GM23248 (cell line): ENCODE measurements at regions not wholly inside any gene's neighbourhood (a gene's known extent, or its start where the extent isn't known, plus 50 kb on each side); places are given as distances from the start of the nearest gene placed in this dataset.

ENCODE experiments used
- DNase-seq: peaks from one replicate; pipeline ENCODE4 v3.0.0-alpha.2; 2015
- H2AFZ ChIP-seq: fragments of 200-600 bp; sonication (generic); 2 replicates; pipeline ENCODE4 v1.6.1; 2016; ENCODE audit warnings: antibody characterized with exemption
- H3F3A ChIP-seq: fragments of 200-600 bp; sonication (generic); 2 replicates; pipeline ENCODE4 v1.6.1; 2016; ENCODE audit warnings: mild to moderate bottlenecking, antibody characterized with exemption, mixed run types; ENCODE audit not compliant: insufficient read depth
- H3K27ac ChIP-seq: fragments of 200-600 bp; sonication (generic); 2 replicates; pipeline ENCODE4 v1.5.1; 2016; ENCODE audit warnings: mild to moderate bottlenecking
- H3K27me3 ChIP-seq: fragments of 200-600 bp; sonication (generic); replicated peaks from 2 replicates; pipeline ENCODE4 v1.6.1; 2016; ENCODE audit warnings: mild to moderate bottlenecking; ENCODE audit not compliant: insufficient read depth
- H3K36me3 ChIP-seq: fragments of 200-600 bp; sonication (generic); 2 replicates; pipeline ENCODE4 v1.6.1; 2016; ENCODE audit warnings: low read depth, mild to moderate bottlenecking
- H3K4me1 ChIP-seq: fragments of 200-600 bp; sonication (generic); 2 replicates; pipeline ENCODE4 v1.6.1; 2016; ENCODE audit warnings: mild to moderate bottlenecking; ENCODE audit not compliant: insufficient read depth
- H3K4me2 ChIP-seq: fragments of 200-600 bp; sonication (generic); one replicate; pipeline ENCODE4 v1.6.1; 2016; ENCODE audit warnings: mild to moderate bottlenecking; ENCODE audit not compliant: unreplicated experiment
- H3K4me3 ChIP-seq: fragments of 200-600 bp; sonication (generic); 2 replicates; pipeline ENCODE4 v1.5.1; 2016; ENCODE audit warnings: mild to moderate bottlenecking
- H3K79me2 ChIP-seq: fragments of 200-600 bp; sonication (generic); 2 replicates; pipeline ENCODE4 v1.6.1; 2016; ENCODE audit warnings: mild to moderate bottlenecking; ENCODE audit not compliant: insufficient read depth
- H3K9ac ChIP-seq: fragments of 200-600 bp; sonication (generic); 2 replicates; pipeline ENCODE4 v1.6.1; 2016; ENCODE audit warnings: mild to moderate bottlenecking
- H3K9me2 ChIP-seq: fragments of 200-600 bp; sonication (generic); 2 replicates; pipeline ENCODE4 v1.6.1; 2016; ENCODE audit warnings: mixed run types, mild to moderate bottlenecking, moderate library complexity; ENCODE audit not compliant: insufficient read depth
- H3K9me3 ChIP-seq: fragments of 200-600 bp; sonication (generic); one replicate; pipeline ENCODE4 v1.6.1; 2017; ENCODE audit warnings: low read depth
- H4K20me1 ChIP-seq: fragments of 200-600 bp; sonication (generic); 2 replicates; pipeline ENCODE4 v1.6.0; 2016; ENCODE audit not compliant: insufficient read depth
- EZH2 ChIP-seq: fragments of 200-600 bp; sonication (generic); IDR thresholded peaks from 2 replicates; pipeline ENCODE4 v1.6.1; 2018; ENCODE audit warnings: antibody characterized with exemption, mild to moderate bottlenecking; ENCODE audit not compliant: insufficient read depth, poor library complexity, severe bottlenecking
- EZH2phosphoT487 ChIP-seq: fragments of 200-600 bp; sonication (generic); IDR thresholded peaks from 2 replicates; pipeline ENCODE4 v1.6.1; 2018; ENCODE audit warnings: antibody characterized with exemption, moderate library complexity, mild to moderate bottlenecking, low read depth; ENCODE audit not compliant: insufficient read depth
- WGBS, 2 experiments: methylation state at CpG; one replicate each; pipeline ENCODE4 v1.1.6; 2015 to 2017; ENCODE audit warnings: low lambda C conversion rate in 2 of 2, low coverage in 1 of 2; ENCODE audit errors: missing lambda C conversion rate in 2 of 2; 5-methylcytosine and 5-hydroxymethylcytosine counted together
- in situ Hi-C: fragments of 300-500 bp; cut with MboI; formaldehyde crosslinking; loops from 2 replicates; pipeline ENCODE4 v1.15.0; 2020

DNA sequence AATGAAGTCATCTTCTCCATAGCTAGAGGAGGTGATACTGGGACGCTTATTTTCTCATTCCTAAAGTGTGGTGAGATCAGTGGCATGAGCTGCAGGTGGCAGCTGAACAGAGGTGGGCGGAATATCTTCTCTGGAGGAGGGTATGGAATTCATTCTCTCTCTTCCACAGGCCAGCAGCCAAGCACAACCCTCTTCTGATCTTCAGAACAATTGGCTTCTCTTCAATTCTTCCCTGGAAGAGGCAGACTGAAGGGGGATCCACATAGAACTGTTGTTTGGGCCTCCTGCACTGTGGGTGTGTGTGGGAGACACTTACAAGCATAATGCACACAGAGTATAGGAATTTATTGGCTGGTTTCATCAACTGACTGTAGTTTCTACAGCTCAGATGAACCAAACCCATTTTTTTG is 180.4 kb upstream of the RASGEF1B start:
- Histone ChIP-seq H3K9me3 (no peaks in the 10 kb centered on the region), H3K4me2 (no peak overlapping the region), H3K27me3 (no peaks in the 10 kb centered on the region; the same call in 1 of the 2 replicates), H3K9ac (no peak overlapping the region), H2AFZ (no peak overlapping the region), H3F3A (no peaks in the 10 kb centered on the region), H3K79me2 (no peaks in the 10 kb centered on the region), H3K4me1 (no peaks in the 10 kb centered on the region), H3K27ac (no peak overlapping the region), H3K36me3 (no peaks in the 10 kb centered on the region), H4K20me1 (no peaks in the 10 kb centered on the region), H3K4me3 (no peak overlapping the region), H3K9me2 (no peaks in the 10 kb centered on the region)
- 63 to 66% methylated on average over 2 of the region's 2 CpGs for WGBS, 2 experiments
- TF ChIP-seq EZH2phosphoT487: no peak
- TF ChIP-seq EZH2: no peak
- DNase-seq: no peak
- in situ Hi-C loops: no loop called here

- WGBS, 2 experiments: 50 to 55% methylated on average over 1 of the region's 1 CpG
- no peak overlapping the region for H3K27ac ChIP-seq
- no peaks in the 10 kb centered on the region for H3K9me2 ChIP-seq
- no peaks in the 10 kb centered on the region for H3K79me2 ChIP-seq
- no peaks in the 10 kb centered on the region for H3K4me1 ChIP-seq
- peak; percentile 17 for DNase-seq
- TF ChIP-seq EZH2 (no peak), EZH2phosphoT487 (no peak)
- in situ Hi-C loops: no loop called here
- no peak overlapping the region for H3K9ac ChIP-seq
- H3K27me3 ChIP-seq: no peaks in the 10 kb centered on the region; the same call in 1 of the 2 replicates
- H2AFZ ChIP-seq: no peak overlapping the region
- no peaks in the 10 kb centered on the region for H3K9me3 ChIP-seq
- no peaks in the 10 kb centered on the region for H3F3A ChIP-seq
- no peak overlapping the region for H3K4me2 ChIP-seq
- H3K4me3 ChIP-seq: no peak overlapping the region
- H4K20me1 ChIP-seq: no peaks in the 10 kb centered on the region
- H3K36me3 ChIP-seq: no peaks in the 10 kb centered on the region
These were observed 179.7 kb upstream of the RASGEF1B start for GRCh38 chr4:81651243-81651899.

DNA sequence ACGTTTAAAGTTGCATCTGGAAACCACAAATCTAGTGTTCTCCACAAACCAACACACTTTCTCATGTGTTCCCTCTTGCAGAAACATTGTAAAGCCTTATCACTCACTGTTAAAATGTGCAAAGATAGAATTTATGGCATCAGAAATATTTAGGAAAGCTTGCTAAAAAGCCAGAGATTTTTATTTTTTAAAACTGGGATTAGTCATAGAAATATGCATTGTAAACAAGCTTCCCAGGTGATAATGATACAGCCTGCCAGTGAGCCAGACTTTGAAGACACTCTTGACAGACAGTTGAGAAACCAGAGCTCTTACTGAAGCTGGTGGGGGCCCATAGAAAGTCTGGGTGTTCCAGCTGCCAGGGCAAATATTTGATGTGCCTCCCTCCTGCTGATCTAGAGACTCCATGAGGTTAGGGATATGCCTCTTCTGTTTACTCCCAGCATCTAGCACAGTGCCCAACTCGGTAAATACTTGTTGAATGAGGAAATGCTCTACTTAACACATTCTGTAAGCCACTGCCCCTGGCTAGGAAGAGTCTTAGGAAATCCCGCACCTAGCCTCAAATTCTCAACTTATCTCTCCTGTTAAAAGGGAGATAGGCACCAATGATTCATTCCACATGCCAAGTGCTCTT is 179.0 kb upstream of the RASGEF1B start:
- WGBS, 2 experiments: 33 to 35% methylated on average over 3 of the region's 3 CpGs

GRCh38 chr4:81648576-81649275 is 177.0 kb upstream of the RASGEF1B start:
- Histone ChIP-seq H3K79me2 (no peaks in the 10 kb centered on the region), H2AFZ (no peak overlapping the region), H3K9ac (no peak overlapping the region), H3K4me3 (no peak overlapping the region), H3K4me2 (no peak overlapping the region), H3K9me2 (no peaks in the 10 kb centered on the region), H3F3A (no peaks in the 10 kb centered on the region), H3K36me3 (no peaks in the 10 kb centered on the region), H4K20me1 (no peaks in the 10 kb centered on the region), H3K27ac (no peak overlapping the region), H3K9me3 (no peaks in the 10 kb centered on the region), H3K27me3 (no peaks in the 10 kb centered on the region; the same call in 1 of the 2 replicates), H3K4me1 (no peaks in the 10 kb centered on the region)
- TF ChIP-seq EZH2phosphoT487 (no peak), EZH2 (no peak)
- no peak for DNase-seq
- in situ Hi-C loops: no loop called here
- 33 to 36% methylated on average over 4 of the region's 4 CpGs for WGBS, 2 experiments

More for the DNA sequence above, 179.0 kb upstream of the RASGEF1B start:
- Histone ChIP-seq H3K4me1 (no peaks in the 10 kb centered on the region), H3K9me3 (no peaks in the 10 kb centered on the region), H3K4me3 (no peak overlapping the region), H2AFZ (no peak overlapping the region), H3F3A (no peaks in the 10 kb centered on the region), H3K36me3 (no peaks in the 10 kb centered on the region), H3K27ac (no peak overlapping the region), H4K20me1 (no peaks in the 10 kb centered on the region), H3K27me3 (no peaks in the 10 kb centered on the region; the same call in 1 of the 2 replicates), H3K79me2 (no peaks in the 10 kb centered on the region), H3K9ac (no peak overlapping the region), H3K4me2 (no peak overlapping the region), H3K9me2 (no peaks in the 10 kb centered on the region)
- in situ Hi-C loops: no loop called here
- DNase-seq: no peak
- TF ChIP-seq EZH2: no peak
- no peak for TF ChIP-seq EZH2phosphoT487
